Lower lobe of right lung (tissue), 2 donors: ENCODE measurements at regions not wholly inside any gene's neighbourhood (a gene's known extent, or its start where the extent isn't known, plus 50 kb on each side); places are given as distances from the start of the nearest gene placed in this dataset.
"Not testable (repeated sequence)": the region's sequence is repeated elsewhere in the genome, so short reads cannot be mapped to it uniquely, and the experiment has no call there.

Experiments used
- ATAC-seq, 2 donors: fragments of 200-7000 bp; cut with Tn5 transposase; one replicate each; pipeline ENCODE4 v1.9.1; 2020 to 2022; ENCODE audit warnings: mild to moderate bottlenecking in 2 of 2, moderate library complexity in 2 of 2
- DNase-seq: peaks from one replicate; pipeline ENCODE4 v3.0.0-alpha.2; 2020
- H3K27ac ChIP-seq: fragments of 200-600 bp; one replicate; pipeline ENCODE4 v1.8.0; 2022
- H3K27me3 ChIP-seq: fragments of 200-600 bp; one replicate; pipeline ENCODE4 v1.8.0; 2022; ENCODE audit warnings: low read depth
- H3K36me3 ChIP-seq: fragments of 200-600 bp; one replicate; pipeline ENCODE4 v1.8.0; 2022; ENCODE audit warnings: mild to moderate bottlenecking
- H3K4me1 ChIP-seq: fragments of 200-600 bp; one replicate; pipeline ENCODE4 v1.8.0; 2022
- H3K4me3 ChIP-seq: fragments of 200-600 bp; one replicate; pipeline ENCODE4 v1.8.0; 2022; ENCODE audit warnings: mild to moderate bottlenecking
- H3K9me3 ChIP-seq: fragments of 200-600 bp; one replicate; pipeline ENCODE4 v1.8.0; 2022
- intact Hi-C: fragments of 100-400 bp; cut with DNase I; formaldehyde crosslinking; loops from one replicate; pipeline ENCODE4 v1.11.0; 2022
- TF ChIP-seq, protein P1 (sequence below): fragments of 200-600 bp; IDR thresholded peaks from one replicate; pipeline ENCODE4 v1.8.0; 2022; ENCODE audit warnings: antibody characterized with exemption, mild to moderate bottlenecking
- donor health status: DM: no; HTN: yes; CAD: no; lungs with severe emphysema.

DNA sequence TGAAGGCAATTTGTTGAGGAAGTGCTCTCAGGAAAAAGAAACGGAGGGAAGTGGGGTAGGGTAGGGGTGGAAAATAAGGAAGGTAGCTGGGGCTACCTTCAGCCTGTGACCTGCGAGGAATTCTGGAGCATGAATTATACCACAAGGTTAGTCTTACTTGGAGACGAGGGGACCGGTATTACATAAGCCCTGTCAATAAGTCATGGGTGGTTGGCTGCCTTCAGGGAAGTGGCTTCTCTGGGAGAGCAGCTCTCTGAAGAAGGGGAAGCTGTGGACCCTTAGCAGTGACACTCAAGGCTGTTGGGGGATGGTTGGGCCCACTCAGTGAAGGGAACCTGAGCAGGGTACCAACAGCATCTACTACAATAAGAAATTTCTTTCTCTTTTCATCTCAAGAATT lies 111.3 kb downstream of the TNFSF18 start:
- Histone ChIP-seq H3K36me3 (no peaks in the 10 kb centered on the region), H3K4me3 (no peak overlapping the region), H3K27ac (no peak overlapping the region), H3K9me3 (no peaks in the 10 kb centered on the region), H3K4me1 (peaks cover 4% of the 10 kb centered on the region), H3K27me3 (no peaks in the 10 kb centered on the region)
- TF ChIP-seq, protein P1, sequence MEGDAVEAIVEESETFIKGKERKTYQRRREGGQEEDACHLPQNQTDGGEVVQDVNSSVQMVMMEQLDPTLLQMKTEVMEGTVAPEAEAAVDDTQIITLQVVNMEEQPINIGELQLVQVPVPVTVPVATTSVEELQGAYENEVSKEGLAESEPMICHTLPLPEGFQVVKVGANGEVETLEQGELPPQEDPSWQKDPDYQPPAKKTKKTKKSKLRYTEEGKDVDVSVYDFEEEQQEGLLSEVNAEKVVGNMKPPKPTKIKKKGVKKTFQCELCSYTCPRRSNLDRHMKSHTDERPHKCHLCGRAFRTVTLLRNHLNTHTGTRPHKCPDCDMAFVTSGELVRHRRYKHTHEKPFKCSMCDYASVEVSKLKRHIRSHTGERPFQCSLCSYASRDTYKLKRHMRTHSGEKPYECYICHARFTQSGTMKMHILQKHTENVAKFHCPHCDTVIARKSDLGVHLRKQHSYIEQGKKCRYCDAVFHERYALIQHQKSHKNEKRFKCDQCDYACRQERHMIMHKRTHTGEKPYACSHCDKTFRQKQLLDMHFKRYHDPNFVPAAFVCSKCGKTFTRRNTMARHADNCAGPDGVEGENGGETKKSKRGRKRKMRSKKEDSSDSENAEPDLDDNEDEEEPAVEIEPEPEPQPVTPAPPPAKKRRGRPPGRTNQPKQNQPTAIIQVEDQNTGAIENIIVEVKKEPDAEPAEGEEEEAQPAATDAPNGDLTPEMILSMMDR: no peak
- intact Hi-C loops: no loop called here
- ATAC-seq (no peak), DNase-seq (no peak)

DNA sequence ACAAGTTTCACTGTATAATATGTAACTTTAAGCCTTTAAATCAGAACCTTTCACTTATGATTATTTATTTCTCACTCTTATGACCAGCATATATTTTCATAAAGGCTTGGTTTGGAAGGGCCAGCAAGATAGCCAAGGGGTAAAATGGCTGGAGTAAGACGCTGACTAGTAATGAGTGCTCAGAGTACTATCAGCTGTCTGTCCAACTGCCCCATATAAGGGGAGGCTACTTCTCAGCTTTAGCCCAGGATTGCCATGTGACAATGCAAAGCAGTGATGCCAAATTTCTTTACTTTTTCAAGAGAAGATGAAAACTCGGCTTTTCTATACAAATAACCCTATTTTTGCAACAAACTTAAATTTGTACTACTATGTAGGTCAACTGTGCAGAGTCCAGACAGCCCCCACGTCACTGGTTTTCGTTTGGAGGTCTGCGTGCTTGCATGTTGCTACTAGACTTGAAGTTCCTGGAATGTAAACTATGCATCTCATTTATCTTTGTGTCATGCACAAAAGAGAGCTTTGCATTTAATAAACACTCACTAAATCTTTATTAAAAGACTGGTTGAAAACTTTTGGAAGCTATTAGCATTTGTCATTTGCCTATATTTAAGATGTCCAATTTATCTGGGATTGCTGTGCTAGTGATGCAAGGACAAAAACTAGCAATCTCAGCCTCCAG lies 110.4 kb downstream of the TNFSF18 start:
- no peak for ATAC-seq

DNA sequence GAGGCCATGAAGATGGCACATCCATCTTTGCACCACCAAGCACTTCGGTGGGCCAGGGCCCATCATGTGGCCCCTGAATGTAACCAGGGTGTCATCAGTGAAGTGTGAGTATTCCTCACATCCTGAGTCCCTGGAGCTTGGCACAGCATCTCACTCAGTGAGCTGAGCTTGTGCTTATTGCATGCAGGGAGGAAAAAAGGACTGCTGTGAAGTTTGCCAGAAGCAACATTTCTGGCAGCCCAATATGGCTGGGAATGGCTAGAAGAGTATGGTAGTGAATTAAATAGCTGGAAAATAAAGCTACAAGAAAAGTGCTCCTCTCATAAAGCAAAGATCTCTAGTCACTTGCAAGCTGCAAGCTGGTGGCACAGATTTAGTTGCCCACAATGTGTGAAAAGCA lies 109.3 kb downstream of the TNFSF18 start:
- Histone ChIP-seq H3K4me3 (no peak overlapping the region), H3K4me1 (no peaks in the 10 kb centered on the region), H3K36me3 (no peaks in the 10 kb centered on the region), H3K27me3 (no peaks in the 10 kb centered on the region), H3K27ac (no peak overlapping the region), H3K9me3 (no peaks in the 10 kb centered on the region)
- intact Hi-C loops: no loop called here
- ATAC-seq (no peak), DNase-seq (no peak)
- TF ChIP-seq, protein P1: no peak

More for the DNA sequence above, 110.4 kb downstream of the TNFSF18 start:
- Histone ChIP-seq H3K9me3 (no peaks in the 10 kb centered on the region), H3K36me3 (no peaks in the 10 kb centered on the region), H3K4me3 (no peak overlapping the region), H3K27me3 (no peaks in the 10 kb centered on the region), H3K4me1 (no peaks in the 10 kb centered on the region), H3K27ac (no peak overlapping the region)
- TF ChIP-seq, protein P1: no peak
- no peak for DNase-seq
- intact Hi-C loops: no loop called here

DNA sequence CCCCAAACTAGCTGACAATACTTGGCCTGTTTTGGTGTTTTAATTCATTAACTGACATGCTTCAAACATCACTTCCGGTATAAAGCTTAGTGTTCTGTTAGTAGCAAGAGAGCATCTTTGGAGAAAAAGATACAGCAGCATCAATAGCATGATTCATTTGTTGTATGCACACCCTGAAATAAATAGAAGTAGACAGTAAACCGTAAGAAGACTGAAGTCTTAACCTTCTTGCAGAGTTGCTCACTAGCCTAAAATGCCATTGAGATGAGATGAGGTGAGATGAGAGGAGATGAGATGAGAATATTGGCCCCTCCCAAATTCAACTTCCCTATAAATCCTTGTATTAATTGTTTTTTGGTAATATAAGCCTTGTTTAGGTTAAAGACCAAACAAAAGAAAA lies 108.8 kb downstream of the TNFSF18 start:
- H3K36me3 ChIP-seq: no peaks in the 10 kb centered on the region
- no peaks in the 10 kb centered on the region for H3K27me3 ChIP-seq
- no peaks in the 10 kb centered on the region for H3K4me1 ChIP-seq
- no peak for ATAC-seq
- intact Hi-C loops: no loop called here
- no peak for DNase-seq
- H3K9me3 ChIP-seq: no peaks in the 10 kb centered on the region
- TF ChIP-seq, protein P1: no peak
- no peak overlapping the region for H3K4me3 ChIP-seq
- no peak overlapping the region for H3K27ac ChIP-seq

DNA sequence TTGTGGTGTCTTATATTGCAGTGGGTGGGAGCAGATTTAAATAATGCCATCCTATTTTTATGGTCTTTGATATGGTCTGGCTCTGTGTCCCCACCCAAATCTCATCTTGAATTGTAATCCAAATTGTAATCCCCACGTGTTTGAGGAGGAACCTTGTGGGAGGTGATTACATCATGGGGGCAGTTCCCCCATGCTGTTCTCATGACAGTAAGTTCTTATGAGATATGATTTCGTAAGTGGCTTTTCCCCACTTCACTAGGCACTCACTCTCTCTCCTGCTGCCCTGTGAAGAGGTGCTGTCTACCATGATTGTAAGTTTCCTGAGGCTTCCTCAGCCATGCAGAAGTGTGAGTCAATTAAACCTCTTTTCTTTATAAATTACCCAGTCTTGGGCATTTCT lies 107.6 kb downstream of the TNFSF18 start:
- DNase-seq, H3K27me3 ChIP-seq, H3K4me1 ChIP-seq, intact Hi-C loops, H3K4me3 ChIP-seq, H3K9me3 ChIP-seq, H3K36me3 ChIP-seq, H3K27ac ChIP-seq, ATAC-seq: not testable (repeated sequence)

DNA sequence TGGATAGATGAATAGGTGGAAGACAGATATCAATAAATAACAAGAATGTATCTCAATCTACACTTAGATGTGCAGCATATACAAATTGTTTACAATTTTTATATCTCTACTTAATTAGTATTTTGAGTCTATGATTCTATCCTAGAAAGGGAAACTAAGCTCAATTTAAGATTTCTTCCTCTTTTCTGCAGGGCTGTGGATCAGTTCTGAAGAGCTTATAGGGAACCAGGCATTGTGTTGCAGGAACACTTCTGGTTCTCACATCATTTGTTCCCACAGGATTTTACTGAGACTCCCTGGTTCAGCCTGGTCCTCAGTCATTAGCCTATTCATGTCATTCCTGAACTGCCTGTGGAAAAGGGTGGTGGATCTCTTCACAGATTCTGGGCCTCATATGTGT lies 105.8 kb downstream of the TNFSF18 start:
- Histone ChIP-seq H3K9me3 (no peaks in the 10 kb centered on the region), H3K27me3 (no peaks in the 10 kb centered on the region), H3K4me1 (no peaks in the 10 kb centered on the region), H3K4me3 (no peak overlapping the region), H3K27ac (no peak overlapping the region), H3K36me3 (no peaks in the 10 kb centered on the region)
- ATAC-seq (no peak), DNase-seq (no peak)
- TF ChIP-seq, protein P1: no peak
- intact Hi-C loops: no loop called here
